ENCODE measurements at regions not wholly inside any gene's neighbourhood (a gene's known extent, or its start where the extent isn't known, plus 50 kb on each side); places are given as distances from the start of the nearest gene placed in this dataset.

- TF ChIP-seq CTCF (IDR thresholded peaks at IDR 0.05) (no peak), POLR2A (IDR thresholded peaks at IDR 0.05) (no peak)
Measured at GRCh38 chr4:138871555-138871875, 144.1 kb upstream of the NOCT start.

Data from uterus (tissue), 2 donors.